Embryonic facial prominence (tissue), 1 donor: ENCODE measurements at regions not wholly inside any gene's neighbourhood (a gene's known extent, or its start where the extent isn't known, plus 50 kb on each side); places are given as distances from the start of the nearest gene placed in this dataset.

Experiments used
- DNase-seq: peaks from one replicate; pipeline ENCODE4 v3.0.0-alpha.2; 2016; ENCODE audit errors: extremely low spot score

- DNase-seq, result no peak
These were observed 1641.5 kb upstream of the ZEB2 start for GRCh38 chr2:146161256-146161882.

GRCh38 chr2:146158072-146158674 is 1638.3 kb upstream of the ZEB2 start:
- DNase-seq, result no peak

DNA sequence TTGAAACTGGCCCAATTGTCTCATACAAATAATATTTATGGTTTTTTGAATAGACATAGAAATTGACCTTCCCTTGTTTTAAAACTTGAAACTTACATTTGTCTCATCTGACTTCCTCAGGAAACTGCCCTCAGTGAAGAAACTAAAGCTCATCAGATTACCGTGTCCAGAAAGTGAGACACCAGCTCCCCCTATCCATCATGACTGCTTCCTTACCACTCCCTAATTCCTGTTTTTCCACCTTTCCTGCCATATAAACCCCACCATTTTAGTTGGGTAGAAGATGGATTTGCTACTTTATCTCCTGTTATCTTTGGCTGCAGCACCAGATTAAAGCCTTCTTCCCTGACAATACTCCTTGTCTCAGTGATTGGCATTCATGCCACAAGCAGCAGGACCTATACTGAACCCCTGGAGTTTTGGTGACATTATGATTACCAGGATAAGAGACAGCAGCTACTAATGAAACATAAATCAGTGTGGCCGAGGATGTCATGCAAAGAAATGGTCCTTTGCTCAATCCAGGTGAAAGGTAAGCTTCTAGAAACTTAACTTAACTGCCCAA is 1627.6 kb upstream of the ZEB2 start:
- DNase-seq, result no peak

DNA sequence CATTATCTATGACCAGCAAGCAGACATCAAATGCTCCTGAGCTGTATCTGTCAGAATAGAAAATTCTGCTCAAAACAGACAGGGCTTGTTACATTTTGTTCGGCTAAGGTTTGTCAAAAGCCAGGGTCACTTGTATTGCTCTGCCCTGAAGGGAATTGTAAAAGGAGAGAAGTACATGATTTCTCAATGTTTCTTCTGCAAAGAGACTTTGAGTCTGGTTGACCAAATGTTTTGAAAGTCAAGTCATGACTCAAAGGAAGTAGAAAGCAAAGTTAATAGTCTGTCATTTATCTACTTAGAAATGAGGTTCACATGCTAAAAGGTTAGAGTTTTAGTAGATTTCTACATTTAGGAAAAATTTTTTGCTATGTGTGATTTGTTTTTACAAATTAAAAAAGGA is 1624.1 kb upstream of the ZEB2 start:
- DNase-seq, result no peak

DNA sequence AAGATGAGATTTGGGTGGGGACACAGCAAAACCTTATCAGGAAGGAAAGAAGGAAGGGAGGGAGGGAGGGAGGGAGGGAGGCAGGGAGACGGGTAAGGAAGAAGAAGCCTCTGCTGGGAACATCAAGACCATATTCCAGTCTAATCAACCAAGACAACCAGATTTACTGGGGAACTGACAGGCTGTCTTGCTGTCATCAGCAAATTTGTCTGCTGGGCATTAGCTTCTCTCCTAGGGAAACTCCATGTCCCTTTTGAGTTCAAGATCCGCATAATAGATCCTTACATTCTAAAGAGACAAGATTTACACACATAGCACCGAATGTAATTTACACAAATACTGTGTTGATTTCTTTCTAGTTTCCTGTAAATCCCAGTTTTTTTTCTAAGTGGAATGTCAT is 1618.9 kb upstream of the ZEB2 start:
- DNase-seq, result no peak

DNA sequence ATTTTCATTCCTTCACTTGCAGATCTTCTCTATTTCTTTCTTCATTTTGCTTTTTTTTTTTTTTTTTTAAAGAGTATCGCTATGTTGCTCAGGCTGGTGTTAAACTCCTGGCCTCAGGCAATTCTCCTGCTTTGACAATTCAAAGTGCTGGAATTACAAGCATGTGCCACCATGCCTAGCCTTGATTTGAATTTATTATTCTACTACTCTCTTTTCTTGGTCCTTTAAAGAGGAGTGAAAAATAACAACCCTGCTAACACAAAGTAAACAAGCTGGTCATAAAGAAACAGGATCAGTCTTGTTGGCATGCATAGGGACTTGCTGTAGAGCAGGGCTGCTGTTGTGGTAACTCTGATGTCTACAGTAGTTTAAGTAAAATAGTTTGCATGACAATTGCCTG is 1615.3 kb upstream of the ZEB2 start:
- DNase-seq, result no peak

GRCh38 chr2:146131785-146132184 is 1611.9 kb upstream of the ZEB2 start:
- no peak for DNase-seq

- no peak for DNase-seq
These were observed 1611.1 kb upstream of the ZEB2 start for GRCh38 chr2:146131048-146131447.

DNA sequence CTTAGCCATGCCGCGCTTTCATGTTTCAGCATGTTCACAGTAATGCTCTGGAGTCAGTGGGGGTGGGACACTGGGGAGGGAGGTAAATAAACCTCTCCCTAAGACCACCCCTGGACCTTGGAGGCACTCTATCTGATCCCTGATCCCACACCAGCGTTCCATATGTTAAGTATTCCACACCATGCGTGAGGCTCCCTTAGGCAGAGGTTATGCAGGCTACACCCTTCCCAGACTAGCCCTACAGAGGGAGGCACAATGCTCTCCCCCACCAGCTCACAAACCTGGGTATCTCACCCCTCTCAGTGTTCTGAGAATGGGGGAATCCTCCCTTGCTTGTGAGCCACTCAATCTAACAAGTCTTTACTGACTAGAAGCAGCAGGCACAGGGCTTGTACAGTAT is 1610.4 kb upstream of the ZEB2 start:
- DNase-seq, result no peak

DNA sequence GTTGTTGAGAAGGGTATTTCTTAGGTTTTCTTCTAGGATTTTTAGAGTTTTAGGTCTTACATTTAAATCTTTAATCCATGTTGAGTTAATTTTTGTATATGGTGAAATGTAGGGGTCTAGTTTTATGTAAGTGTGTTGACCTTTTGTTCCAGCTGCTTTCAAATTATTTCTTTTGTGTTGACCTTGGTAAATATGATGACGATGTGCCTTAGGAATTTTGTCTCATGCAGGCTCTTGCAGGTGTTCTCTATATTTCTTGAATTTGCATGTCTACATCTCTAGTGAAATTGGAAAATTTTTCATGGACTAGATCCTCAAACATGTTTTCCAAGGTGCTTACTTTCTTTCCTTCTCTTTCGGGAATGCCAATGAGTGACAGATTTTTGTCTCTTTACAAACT is 1609.3 kb upstream of the ZEB2 start:
- DNase-seq, result no peak

GRCh38 chr2:146128216-146128615 is 1608.3 kb upstream of the ZEB2 start:
- no peak for DNase-seq

GRCh38 chr2:146125551-146125950 is 1605.6 kb upstream of the ZEB2 start:
- DNase-seq, result no peak

DNA sequence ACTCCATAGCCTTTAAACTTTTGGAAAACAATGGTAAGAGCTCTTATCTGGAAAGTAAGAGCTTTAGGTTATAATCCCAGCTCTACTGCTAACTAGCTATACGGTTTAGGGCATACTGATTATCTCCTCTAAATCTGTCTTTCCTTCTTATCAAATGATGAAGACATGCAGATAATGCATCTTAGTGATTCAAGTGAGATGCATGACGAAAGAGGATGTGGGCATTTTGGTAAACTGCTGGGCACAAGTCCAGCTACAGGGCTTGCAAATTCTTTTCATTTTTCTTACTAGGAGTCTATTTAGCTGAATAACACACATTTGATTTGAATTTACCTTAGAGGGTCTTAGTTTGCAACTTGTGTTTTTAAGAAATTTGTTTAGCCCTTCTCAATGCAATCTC is 1604.8 kb upstream of the ZEB2 start:
- no peak for DNase-seq

DNA sequence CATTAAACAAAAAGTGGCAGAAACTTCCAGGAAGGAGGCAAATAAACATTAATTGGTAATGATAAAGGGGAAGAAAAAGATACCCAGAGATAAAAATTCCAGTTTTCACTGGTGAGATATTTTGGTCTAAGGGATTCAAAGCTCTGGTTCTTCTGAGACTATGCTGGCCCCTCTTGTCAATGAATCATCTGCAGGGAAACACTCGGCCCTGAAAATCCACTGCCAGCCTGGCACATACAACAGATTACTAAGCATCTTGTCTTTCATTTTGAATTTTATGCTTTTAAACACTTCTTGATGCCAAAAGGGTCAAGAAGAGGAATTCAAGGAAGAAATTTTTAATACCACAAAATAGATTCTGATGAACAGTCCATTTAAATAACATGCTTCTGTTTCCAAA is 1603.8 kb upstream of the ZEB2 start:
- DNase-seq, result no peak

DNA sequence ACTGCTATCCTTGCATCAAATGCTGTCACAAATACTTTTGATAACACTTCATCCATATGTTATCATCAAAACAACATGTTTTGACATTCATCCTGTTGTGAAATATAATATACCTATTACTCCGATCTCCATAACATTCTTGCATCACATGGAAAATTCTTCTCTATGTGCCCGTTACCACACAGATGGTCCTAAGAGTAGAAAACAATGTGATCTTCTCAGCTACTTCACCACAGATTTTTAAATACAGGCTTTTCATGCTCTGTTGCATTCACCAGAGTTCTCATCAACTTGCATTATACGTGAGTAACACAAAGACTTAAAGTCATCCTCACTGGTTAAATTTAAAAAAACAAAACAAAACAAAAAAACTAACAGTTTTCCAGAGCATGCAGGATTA is 1603.3 kb upstream of the ZEB2 start:
- DNase-seq, result no peak

DNA sequence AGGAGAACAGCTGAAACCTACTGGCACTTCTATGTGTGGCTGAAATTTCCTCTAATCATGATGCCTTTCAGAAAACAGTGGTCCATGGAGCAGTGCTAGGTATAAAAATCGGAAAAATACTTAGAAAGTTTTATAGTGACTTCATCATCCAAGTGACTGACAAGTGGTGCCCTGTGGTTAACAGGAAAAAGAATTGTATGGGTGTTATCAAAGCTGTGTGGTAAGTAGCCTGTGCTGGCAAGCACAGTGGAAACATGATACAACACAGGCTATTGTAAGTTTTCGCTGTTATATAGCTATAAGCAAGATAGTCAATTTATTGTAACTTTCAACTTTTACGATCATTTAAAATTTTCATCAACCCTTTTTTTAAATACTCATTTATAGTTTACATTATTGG is 1599.7 kb upstream of the ZEB2 start:
- DNase-seq, result no peak

DNA sequence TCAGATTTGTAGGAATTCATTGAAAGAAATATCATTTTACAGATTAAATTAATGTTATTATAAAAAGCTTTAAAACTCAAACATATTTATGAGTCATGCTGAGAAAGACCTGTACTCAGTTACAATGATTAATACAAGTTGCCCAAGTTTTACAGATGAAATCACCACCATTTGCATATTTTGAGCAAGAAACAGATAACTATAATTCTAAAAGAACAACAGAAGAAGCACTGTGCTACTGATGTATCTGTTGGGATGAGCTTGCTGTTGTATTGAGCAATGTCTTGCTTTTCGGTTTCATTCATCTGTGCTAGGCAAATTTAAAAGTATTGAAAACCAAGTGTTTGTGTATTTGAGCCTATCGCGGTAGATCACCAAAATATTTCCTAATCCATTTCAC is 1589.1 kb upstream of the ZEB2 start:
- no peak for DNase-seq

DNA sequence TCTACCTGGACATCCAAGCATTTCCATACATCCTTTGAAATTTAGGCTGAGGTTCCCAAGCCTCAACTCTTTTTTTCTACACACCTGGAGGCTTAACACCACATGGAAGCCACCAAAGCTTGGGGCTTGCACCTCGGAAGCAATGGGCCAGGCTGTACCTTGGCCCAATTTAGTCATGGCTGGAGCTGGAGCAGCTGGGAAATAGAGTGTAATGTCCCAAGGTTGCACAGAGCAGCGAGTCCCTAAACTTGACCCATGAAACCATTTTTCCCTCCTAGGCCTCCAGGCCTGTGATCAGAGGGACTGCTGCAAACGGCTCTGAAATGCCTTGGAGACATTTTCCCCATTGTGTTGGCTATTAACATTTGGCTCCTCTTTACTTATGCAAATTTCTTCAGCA is 1574.3 kb upstream of the ZEB2 start:
- no peak for DNase-seq

GRCh38 chr2:146081459-146081858 is 1561.5 kb upstream of the ZEB2 start:
- no peak for DNase-seq

- no peak for DNase-seq
These were observed 1561.0 kb upstream of the ZEB2 start for GRCh38 chr2:146080925-146081324.

DNA sequence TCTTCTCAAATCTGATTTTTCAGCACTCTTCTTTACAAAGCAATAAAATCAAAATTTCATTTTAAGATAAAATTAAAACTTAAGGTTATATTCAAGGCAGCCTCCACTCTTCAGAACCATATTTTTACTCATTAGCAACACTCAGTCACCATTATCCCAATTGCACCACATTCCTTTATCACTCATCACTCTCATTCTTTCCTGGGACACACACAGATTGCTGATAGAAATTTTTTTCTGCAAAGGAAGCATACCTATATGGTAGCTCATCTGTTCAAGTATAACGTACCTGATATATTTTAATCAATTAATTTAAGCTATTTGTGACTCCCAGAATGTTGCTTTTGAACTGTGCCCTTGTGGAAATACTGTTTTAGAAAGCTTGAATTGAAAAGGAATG is 1559.3 kb upstream of the ZEB2 start:
- DNase-seq, result no peak

DNA sequence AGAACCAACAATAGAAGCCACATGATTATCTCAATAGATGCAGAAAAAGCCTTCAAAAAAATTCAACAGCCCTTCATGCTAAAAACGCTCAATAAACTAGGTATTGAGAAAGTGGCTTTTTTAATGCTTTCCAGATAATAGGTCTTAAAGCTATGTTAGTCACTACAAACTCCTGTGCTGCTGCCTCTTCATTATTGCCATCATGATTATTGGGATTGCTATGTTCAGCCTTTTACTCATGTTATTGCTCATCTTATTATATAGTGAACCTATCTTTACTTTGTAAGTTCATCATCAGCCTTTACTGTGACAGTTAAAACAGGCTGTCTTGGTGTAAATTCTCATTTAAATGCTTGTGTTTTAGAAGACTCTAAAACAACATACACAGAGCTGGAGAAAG is 1557.2 kb upstream of the ZEB2 start:
- no peak for DNase-seq

DNA sequence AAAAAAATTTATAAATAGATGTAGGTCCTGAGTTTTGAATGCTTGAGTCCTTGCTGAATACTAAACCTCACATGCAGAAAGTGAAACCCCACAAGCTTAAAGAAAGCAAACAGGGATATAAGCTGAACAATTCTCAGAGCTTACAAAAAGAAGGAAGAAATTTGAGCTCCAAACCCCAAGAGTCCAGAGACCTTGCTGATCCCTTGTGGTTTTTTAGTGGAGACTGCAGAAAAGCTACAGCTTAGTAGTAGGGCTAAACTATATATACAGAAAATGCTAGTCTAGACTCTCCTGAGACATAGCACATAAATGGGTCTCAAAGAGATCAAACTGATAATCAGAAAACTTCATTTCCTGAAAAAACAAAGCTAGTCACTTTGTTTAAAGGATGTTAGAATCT is 1548.1 kb upstream of the ZEB2 start:
- no peak for DNase-seq

GRCh38 chr2:146048141-146048540 is 1528.2 kb upstream of the ZEB2 start:
- no peak for DNase-seq
